Fibroblast of upper back skin (primary cell): ENCODE measurements at regions not wholly inside any gene's neighbourhood (a gene's known extent, or its start where the extent isn't known, plus 50 kb on each side); places are given as distances from the start of the nearest gene placed in this dataset.
"Not testable (repeated sequence)": the region's sequence is repeated elsewhere in the genome, so short reads cannot be mapped to it uniquely, and the experiment has no call there.

ENCODE experiments used
- DNase-seq: peaks from one replicate; pipeline ENCODE4 v3.0.0-alpha.2; 2013

DNA sequence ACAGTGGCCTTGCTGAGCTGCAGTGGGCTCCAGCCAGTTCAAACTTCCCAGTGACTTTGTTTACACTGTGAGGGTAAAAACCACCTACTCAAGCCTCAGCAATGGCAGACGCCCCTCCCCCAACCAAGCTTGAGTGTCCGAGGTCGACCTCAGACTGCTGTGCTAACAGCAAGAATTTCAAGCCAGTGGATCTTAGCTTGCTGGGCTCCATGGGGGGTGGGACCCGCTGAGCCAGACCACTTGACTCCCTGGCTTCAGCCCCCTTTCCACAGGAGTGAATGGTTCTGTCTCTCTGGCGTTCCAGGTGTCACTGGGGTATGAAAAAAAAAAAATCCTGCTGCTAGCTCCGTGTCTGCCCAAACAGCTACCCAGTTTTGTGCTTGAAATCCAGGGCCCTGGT, 168.9 kb upstream of the INTU start:
- no peak for DNase-seq

DNA sequence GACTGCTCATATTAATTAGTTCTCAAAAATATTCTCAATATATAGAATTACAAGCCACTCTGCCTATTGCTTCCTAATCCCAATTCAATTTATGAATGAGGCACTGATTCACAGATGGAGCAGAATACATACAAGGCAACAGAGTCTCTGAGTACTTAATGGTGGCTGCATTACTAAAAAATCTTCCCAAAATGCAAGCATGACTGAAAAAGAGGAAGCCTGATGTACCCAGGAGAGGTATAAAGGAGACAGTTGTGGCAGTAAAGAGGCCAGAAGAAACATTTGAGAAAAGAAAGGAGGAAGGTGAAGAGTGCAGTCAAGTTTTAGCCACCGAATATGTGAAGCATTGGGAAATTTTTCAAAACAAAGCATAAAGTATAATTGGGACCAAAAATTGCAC, 163.2 kb upstream of the INTU start:
- no peak for DNase-seq

DNA sequence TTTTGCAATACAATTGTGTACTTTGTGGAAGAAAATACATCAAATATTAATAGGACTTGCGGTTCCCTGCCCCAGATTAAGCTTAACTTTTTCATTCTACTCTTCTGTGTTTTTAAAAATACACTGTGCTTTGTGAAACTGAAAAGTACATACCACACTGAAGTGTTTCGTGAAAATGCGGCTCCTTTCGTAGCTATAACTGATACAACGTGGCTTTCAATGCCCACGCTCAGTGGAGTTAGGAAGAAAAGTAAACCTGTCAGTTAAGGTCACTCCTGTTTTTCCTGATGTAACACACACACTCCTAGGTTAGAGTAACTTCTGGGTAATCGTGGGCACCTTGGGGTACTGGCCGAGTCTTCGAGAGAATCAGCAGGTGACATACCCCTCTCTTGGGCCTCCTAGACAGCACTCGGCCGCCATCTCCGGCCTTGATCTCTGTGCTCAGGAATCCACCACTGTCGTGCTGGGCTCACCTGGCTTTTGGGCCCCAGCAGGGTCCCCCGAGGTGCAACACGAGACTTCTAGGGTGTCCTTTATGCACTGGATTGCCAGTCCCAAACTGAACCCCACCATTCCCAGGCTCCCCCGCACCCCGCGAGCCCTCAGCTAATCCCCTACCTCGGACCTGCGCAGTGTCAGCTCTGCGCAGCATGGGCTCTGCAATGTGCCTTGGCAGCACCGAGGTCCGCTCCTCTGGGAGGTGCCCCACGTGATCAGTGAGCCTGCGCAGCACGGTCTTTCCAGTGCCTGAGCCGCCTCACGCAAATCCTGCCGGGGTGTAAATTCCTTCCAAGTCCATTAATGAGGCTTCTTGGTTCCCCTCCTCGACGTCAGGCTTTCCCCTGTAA, 162.6 kb upstream of the INTU start:
- DNase-seq, result no peak

DNA sequence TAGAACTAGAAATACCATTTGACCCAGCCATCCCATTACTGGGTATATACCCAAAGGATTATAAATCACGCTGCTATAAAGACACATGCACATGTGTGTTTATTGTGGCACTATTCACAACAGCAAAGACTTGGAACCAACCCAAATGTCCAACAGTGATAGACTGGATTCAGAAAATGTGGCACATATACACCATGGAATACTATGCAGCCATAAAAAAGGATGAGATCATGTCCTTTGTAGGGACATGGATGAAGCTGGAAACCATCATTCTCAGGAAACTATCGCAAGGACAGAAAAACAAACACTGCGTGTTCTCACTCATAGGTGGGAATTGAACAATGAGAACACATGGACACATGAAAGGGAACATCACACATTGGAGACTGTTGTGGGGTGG, 154.5 kb upstream of the INTU start:
- DNase-seq, result not testable (repeated sequence)

DNA sequence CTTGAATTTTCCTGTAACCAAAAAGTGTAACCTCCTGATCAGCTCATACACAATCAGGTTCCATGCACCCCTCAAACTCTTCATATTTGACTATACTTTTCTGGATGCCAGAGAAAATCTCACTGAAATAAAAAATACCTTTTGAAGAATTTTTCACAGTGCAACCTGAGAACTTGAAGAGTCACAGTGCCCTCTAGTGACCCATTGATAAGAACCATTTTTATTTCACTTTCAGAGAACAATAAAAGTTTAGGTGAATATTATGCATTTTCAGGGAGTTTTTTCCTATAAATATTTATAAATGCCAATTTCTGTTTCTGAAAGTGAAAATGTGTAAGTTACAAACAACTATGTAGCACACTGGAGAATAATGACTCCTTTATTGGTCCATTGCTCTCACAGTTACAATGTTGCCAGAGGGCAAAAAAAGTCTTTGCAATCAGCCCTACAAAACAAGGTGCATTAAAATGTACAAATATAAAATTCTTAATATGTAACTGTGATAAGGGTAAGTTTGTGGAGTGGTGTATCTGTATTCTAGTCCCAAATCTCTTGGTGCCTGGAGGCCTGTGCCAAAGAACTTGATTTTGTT, 153.6 kb upstream of the INTU start:
- DNase-seq, result peak; percentile 54

DNA sequence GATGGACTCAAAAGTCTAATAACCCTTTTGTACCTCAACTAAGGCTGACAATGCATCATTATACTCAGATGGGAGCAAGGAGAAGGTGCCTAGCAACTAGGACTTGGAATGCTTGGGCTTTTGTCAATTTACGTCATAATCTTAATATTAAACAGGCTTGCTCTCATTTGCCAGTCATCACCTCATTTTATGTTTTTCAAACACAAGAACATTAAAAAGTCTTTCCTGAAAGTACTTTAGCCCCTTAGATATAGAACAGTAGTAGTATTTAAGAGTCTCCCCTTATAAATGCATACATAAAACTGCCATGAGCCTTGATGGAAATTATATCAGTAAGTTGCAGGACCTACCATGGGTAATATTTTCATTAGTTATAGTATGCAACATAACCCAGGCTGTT, 150.7 kb upstream of the INTU start:
- DNase-seq, result no peak

DNA sequence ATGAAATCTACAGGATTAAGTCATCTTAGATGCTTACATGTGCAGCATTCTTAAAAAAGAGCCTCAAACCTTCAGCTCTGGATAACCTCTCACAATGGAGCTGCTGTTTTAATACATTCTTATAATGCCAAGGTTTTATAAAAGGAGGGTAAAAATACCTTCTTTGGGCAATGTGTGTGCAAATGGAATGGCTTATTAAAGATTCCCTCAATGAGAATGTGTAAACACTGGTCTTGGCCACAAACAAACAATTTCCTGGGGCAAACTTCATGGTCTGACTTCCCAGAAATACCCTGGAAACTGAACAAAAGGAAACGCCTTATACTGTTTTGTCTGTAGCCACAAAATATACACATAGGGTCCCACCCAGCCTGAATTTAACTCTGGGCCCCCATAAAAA, 148.6 kb upstream of the INTU start:
- DNase-seq, result no peak

DNA sequence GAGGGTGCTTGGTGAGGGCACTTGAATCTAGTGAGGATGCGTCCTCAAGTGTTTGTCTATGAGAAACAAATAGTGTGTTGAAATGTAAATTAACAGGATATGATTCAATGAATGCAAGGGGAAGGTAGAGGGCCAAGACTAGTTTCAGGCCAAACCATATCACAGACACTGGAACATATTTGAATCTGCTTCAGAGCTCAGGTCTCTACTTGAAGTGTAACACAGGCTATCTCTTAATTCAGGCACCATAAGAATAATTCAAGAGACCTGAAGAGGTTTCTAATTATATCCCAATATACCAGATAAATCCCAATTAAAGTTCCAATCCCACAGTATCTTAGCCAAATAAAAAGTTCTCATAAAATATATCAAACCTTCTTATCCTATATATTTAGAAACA, 146.5 kb upstream of the INTU start:
- no peak for DNase-seq

DNA sequence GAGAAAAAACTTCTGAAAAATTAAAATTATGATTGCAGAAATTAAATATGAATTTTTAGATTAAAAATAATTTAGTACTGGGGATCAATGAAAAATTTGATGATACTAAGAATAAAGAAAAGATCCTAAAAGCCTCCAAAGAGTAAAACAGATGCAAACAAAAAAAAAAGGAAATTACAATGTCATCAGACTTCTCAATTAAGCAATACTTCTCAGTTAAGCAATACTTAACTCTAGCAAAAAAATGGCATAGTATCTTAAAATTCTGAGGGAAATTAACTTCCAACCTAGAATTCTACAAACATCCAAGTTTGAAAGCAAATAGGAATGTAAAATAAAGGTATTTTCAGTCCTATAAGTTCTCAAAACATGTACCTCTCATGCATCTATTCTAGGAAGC, 141.2 kb upstream of the INTU start:
- no peak for DNase-seq

DNA sequence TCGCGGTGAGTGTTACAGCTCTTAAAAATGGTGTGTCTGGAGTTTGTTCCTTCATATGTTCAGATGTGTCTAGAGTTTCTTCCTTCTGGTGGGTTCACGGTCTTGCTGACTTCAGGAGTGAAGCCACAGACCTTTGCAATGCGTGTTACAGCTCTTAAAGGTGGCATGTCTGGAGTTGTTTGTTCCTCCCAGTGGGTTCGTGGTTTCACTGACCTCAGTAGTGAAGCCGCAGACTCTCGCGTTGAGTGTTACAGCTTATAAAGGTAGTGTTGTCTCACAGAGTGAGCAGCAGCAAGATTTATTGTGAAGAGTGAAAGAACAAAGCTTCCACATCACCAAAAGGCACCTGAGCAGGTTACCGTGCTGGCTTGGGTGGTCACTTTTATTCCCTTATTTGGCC, 135.9 kb upstream of the INTU start:
- not testable (repeated sequence) for DNase-seq

DNA sequence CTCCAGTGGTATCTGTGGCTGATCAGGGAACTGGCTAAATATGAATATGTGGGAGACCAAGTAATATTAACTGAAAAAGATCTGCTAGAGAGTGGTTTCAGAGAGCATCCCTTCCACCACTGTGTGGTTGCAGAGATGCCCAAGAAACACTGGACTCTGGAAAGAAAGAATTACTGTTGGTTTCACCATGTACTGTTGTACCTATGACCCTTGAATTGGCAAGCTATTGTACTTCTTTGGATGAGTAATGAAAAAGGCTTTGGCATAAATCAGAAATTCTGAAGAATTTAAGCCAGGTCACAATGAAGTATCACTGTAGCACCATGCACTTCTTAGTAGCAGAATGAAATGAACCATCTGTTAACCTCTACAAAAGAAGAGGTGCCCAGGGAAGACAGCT, 134.4 kb upstream of the INTU start:
- DNase-seq, result peak; percentile 37

DNA sequence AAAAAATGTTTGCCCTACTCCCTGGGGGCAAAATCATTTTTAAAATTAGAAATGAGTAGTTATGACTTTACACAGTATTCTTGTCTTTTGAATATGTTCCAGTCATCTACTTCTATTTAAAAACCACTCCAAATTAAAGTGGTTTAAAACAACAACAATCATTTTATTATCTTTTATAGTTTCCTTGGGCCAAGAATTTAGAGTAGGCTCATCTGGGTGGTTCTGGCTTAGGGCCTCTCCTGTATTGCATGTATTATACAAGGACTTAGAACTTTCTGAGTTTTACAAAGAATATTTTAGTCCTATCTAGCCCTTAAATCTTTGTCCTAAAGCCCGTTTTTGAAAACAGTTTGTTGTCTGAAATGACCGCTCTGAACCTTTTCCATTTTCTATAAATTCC, 132.5 kb upstream of the INTU start:
- no peak for DNase-seq

DNA sequence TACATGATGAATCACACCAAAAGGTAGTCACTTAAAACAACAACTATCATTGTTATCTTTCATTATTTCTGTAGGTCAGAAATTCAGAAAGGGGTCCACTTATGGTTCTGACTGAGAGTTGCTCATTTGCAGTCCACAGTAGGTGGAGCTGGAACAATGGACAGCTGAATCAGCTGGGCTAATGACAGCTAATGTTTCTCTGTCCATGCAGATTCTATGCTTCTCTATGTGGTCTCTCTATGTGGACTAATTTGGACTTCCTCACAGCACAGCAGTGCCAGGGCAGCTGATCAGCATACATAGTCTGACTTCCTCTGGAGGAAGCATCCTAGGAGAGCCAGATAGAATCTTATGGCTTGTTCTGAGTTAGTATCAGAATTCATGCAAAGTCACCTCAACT, 131.7 kb upstream of the INTU start:
- peak; percentile 48 for DNase-seq

DNA sequence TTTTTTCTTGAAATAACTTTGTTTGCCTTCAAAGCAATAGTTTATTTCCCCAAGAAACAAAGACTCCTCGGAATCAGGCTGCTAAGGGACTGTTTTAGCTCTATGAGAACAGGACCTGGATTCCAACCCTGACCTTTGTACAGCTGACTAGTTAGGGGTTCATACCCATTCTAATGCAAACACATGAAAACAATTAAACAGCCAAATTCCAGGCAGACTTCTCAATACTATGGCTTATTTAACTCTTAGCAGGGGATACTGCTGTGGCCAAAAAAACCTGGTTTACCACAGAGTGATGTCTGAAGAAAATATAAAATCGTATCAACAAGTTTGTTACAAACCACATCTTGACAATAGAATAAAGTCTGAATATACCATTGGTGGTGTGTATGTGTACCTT, 129.6 kb upstream of the INTU start:
- peak; percentile 85 for DNase-seq

DNA sequence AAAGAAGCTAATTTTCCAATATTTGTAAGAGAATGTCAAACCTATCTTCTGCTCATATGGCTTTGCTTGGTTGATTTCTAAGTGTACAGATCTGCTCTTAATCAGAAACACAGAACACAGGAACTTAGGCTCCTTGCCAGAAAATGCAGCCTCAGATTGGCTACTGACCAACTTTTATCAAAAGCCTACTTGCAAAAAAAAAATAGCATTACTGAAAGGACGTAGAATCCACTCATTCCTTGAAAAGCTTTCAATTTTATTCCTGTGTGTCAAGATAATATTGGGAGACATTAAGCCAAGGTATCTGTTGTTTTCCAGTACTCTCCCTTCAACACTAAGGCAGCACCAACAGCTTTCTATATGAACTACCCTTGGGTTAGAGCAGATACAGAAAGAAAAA, 127.6 kb upstream of the INTU start:
- peak; percentile 93 for DNase-seq

DNA sequence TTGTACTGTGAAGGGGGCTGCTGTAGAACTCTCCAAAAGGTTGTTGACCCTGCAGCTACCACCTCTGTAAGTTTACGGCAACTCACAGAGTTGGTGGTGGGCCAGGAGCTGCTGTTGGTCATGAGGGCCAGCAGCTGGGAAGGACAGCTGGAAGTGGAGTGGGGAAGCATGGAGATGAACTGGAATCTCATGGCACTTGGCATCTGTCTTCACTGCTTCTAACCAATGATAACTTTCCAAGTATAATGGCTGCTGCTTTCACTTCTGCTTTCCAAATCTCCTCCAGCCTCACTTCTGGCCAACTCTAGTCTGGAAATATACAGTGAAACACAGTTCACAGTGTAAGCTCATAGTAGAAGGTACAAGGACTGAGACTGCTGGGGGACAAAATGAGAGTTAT, 126.5 kb upstream of the INTU start:
- DNase-seq, result no peak

DNA sequence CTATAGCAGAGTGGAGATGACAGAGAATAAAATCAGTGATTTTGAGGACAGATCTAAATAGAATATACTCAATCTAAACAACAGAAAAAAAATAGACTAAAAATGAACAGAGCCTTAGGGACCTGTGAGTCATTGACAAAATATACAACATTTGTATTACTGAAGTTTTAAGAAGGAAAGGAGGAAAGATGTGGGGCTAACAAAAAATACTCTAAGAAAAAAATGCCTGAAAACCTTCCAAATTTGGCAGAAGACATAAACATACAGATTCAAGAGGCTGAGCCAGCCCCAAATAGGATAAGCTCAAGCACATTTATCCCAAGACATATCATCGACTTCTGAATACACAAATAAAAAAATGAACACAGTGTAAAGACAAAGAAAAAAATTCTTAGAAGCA, 123.6 kb upstream of the INTU start:
- DNase-seq, result peak; percentile 54

DNA sequence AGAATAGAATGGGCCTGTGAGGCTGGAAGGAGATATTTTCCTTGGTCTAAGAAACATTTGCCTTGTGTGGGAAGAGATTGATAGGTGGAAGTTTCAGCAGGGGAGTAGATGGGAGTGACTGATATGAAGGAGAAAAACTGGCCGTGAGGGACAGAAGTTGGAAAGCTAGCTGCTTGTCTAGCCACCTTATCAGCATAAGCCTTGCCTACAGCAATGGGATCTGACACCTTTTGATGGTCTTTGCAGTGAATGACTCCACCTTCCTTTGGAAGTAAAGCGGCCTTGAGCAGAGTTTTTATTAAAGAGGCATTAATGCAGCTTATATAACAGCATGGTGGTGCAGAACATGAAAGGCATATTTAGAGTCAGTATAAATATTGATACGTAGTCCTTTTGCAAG, 120.1 kb upstream of the INTU start:
- DNase-seq, result not testable (repeated sequence)

DNA sequence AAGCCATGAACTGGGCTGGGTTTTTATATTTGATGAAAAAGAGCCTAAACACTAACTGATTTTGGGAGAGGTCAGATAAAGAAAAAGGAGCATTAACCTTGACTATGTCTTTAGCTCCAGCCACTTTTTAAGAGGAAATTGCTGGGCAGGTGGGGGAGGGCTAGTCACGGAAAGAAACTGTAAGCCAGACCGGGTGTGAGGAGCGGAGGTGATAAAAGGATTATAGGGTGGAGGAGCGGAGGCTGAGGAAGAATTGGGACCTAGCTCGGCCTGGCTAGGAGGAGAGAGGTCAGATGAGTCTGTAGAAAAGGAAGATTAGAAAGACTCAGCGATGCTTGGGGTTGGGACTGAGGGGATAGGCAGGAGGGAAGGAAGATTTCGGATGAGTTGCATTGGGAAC, 117.5 kb upstream of the INTU start:
- not testable (repeated sequence) for DNase-seq

DNA sequence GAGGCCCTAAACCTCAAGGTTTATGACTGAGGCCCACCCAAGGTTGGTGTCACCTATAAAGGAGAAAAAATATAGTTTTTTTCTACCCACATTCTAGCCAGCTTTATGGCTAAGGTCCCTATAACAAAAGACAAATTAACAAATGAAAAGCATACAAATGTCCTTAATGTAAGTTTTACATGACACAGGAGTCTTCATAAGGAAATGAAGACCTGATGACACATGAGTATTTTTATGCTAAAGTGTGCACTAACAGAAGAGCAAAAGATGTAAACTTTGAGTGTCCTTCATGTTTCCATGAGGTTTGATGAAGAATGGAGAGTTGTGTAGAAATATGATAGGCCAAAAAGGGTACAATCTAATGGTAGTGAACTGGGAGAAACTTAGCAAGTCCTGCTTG, 114.7 kb upstream of the INTU start:
- no peak for DNase-seq

DNA sequence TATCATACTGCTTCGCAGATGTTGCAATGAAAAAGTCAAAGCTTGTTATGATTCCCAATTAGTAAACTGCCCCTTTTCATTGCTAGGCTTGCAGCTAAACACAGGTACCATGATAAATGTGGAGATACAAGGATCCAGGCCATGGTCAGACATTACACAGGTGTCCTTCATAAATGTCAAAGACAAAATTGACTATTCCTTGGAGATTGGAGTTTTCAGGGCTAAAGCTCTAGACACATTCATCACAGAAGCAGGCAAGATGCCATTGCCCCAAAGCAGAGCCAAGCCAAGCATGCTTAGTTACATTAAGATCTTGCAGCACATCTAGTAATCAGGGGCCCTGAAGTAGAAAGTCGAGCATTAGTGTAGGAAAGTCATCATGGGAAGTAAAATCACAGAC, 111.3 kb upstream of the INTU start:
- DNase-seq, result no peak

DNA sequence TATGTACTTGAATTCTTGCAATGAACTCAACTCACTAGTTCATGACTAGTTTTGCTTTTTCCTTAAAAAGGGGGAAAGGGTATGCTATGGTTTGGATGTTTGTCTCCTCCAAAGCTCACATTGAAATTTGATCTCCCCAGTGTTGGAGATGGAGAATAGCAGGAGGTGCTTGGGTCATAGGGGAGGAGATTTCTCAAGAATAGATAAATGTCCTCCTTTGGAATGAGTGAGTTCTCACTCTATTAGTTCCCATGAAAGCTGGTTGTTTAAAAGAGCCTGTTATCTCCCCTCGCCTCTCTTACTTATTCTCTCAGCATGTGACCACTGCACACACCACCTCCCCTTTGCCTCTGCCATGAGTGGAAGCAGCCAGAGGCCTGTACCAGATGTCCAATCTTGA, 109.4 kb upstream of the INTU start:
- no peak for DNase-seq

DNA sequence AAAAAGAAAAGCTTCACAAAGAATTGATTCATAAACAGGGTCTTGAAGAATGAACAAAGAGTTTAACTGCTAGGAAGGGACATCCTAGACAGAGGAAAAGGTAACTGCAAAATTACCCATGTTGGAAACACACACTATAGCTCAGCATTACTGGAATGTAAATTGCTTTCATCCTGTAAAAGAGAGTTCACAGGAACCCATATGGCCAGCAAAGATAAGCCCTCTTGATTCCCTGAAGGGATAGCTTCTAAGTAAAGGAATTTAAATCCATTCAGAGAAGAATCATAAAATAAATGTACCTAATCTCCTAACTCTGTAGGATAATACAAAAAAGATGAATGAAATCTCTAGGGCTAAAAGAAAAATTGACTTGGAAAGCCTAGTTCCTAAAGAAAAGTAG, 107.1 kb upstream of the INTU start:
- no peak for DNase-seq

DNA sequence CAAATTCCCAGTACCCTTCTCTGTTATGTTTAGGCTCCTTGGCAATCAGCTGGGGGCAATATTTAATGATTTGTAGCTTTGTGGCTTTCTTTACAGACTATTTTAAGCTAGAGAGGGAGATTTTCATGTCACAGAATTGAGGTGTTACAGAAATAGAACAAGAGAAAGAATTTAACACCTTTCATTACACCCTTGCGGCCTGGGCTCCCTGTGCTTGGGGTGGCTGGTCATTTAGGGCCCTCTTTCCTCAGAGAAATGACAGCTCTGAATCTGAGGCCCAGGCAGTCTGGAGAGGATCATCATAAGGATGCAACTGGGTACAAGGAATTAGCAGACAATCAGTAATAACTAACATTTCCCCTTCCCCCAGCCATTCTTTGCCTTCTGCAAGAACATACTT, 104.5 kb upstream of the INTU start:
- DNase-seq, result no peak

DNA sequence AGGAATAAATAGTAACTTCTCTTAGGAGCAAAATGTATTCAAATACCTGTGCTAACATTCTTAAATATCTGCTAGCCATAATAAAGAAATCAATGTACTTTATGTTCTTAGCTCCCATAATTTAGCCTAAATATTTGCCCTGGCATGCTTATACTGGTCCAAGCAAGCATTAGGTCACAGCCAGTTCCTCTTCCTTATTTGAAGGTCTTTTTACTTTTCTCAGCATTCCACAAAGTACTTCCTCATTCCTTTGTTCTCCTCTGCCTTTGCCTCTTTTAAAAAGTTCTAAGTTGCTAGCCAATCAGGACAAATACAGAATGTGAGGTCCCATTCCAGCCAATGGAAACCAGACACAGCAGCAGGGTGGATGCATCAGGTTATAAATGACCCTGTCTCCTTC, 102.9 kb upstream of the INTU start:
- DNase-seq, result not testable (repeated sequence)
